GM12801 (cell line): ENCODE measurements at regions not wholly inside any gene's neighbourhood (a gene's known extent, or its start where the extent isn't known, plus 50 kb on each side); places are given as distances from the start of the nearest gene placed in this dataset.

Experiments used
- TF ChIP-seq, protein P1 (sequence below): IDR thresholded peaks from one replicate; pipeline ENCODE4 v1.5.1; 2011; ENCODE audit warnings: control low read depth; ENCODE audit not compliant: insufficient read length; ENCODE audit errors: extremely low read depth

DNA sequence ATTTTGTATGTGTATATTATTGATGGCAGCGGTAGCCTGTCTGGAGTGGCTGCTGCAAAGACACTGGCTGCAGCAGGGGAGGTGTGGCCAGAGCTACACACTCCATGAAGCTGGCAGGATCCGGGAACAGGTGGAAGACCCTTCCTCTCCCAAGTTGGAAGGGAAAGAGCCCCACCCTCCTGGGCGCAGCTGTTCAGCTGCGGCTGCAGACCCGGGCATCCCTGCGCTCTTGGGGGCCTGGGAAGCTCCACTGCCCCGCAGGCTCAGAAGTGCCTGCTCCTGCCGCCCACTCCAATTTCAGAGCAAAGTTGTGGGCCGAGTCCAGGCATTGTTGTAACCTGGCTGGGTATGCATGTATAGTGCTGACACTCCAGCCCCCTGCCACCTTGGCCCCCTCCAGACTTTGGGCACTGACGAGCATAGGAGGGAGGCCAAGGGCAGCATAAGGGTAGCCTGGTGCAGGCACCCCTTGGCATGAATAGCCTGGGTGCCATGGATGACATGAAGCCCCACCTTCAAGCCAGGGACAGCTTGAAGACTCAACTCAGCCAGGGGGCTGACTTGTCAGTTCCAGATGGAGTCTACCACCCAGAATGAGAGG is 90.7 kb upstream of the TMEM168 start:
- TF ChIP-seq, protein P1, sequence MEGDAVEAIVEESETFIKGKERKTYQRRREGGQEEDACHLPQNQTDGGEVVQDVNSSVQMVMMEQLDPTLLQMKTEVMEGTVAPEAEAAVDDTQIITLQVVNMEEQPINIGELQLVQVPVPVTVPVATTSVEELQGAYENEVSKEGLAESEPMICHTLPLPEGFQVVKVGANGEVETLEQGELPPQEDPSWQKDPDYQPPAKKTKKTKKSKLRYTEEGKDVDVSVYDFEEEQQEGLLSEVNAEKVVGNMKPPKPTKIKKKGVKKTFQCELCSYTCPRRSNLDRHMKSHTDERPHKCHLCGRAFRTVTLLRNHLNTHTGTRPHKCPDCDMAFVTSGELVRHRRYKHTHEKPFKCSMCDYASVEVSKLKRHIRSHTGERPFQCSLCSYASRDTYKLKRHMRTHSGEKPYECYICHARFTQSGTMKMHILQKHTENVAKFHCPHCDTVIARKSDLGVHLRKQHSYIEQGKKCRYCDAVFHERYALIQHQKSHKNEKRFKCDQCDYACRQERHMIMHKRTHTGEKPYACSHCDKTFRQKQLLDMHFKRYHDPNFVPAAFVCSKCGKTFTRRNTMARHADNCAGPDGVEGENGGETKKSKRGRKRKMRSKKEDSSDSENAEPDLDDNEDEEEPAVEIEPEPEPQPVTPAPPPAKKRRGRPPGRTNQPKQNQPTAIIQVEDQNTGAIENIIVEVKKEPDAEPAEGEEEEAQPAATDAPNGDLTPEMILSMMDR = no peak

DNA sequence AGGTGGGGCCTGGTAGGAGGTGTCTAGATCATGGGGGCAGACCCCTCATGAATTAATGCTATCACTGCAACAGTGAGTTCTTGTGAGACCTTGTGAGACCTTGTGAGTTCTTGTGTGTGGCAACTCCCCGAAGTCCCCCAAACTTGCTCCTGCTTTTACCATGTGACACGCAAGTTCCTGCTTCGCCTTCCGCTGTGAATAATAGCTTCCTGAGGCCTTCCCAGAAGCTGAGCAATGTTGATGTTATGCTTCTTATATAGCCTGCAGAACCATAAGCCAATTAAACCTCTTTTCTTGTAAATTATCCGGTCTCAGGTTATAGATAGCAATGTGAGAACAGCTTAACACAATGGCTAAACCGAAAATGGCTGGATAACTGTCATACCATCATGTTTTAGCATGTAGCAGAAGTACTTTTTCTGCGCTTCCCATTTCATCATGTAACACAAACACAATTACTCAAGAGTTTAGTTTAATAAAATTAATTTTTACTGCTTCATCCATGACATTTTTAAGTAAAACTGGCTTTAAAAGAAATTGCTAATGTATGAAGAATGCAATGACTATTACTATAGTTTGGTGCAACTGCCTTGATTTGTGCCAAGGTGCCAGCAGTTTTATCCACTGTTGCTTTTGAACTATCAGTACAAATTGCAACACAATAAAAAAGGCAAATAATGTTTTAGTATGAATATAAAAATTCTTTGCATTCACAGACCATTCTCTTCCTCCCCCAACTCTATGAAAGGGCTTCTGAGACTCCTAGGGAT is 87.7 kb upstream of the TMEM168 start:
- TF ChIP-seq, protein P1 = no peak

DNA sequence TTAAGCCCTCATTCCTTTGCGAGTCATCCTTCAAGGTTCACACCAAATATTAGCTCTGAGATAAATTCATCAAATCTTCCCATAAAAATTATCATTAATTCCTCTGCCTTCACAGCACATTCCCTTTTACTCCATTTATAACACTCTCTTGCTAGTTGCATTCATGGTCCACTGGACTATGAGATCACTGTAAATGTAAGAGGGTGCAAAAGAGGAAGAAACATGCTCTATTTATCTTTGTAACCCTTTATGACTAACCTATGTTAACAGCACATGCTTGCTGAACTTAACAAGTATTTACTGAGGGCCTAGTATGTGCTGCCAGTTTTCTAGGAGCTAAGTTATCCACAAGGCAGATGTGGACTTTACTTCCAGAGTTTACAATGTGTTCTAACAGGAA is 86.7 kb upstream of the TMEM168 start:
- TF ChIP-seq, protein P1 = no peak

DNA sequence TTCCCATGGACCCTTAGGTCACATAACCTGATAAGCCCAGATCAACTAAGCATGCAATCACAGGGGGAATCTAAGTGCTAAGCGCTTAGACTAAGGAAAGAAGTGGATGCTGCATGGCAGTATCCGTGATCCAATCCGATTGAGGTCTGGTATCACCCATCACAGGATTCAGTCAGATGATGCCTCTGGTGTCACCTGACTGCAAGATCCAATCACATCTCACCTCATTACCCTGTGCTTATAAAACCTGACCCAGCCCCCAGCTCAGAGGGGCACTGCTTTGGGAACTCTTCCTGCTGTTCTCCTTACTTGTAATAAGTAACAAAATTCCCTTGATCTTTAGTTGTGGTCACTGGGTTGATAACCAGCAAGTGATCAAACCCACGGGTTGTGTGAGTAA is 84.7 kb upstream of the TMEM168 start:
- TF ChIP-seq, protein P1 = no peak

DNA sequence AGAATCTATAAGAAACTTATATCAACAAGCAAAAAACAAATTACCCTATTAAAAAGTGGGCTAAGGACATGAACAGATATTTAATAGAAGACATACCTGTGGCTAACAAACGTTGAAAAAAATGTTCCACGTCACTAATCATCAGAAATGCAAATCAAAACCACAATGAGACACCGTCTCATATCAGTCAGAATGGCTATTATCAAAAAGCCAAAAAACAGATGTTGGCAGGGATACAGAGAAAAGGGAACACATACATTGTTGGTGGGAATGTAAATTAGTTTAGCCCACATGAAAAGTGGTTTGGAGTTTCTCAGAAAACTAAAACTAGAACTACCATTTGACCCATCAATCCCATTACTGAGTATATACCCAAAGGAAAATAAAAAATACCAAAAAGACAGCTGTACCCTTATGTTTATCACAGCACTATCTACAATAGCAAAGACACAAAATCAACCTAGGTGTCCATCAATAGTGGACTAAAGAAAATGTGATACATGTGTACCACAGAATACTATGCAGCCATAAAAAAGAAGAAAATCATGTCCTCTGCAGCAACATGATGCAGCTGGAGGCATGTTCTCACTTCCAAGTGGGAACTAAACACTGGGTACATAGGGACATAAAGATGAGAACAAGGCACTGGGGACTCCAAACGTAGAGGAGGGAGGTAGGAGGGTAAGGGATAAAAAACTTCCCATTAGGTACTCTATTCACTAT is 83.8 kb upstream of the TMEM168 start:
- TF ChIP-seq, protein P1 = no peak

DNA sequence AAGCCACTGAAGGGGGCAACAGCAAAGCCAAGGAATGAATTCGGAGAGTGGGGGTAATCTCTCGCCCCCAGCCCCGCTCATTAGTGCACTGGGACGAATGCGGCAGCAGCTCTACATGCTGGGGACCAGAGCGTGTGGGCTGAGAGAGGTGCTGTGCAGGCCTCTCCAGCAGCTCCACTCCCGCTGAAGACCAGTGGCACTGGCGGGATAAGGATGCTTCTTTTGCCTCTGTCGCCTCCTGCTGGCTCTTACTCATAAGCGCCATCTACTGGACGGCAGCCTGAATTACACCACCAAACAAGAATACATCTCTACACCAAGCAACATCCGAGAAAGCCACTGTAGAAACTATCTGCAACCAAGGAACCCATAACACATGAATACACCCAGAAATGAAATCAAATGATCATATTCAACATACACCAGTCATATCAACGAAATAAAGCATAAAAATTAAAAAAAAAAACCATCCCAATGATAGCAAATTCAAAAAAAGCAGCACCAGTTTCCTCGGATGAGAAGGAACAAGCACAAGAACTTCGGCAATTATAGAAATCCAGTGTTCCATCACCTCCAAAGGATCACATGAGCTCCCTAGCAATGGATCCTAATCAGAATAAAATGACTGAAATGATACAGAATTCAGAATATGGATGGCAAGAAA is 79.0 kb upstream of the TMEM168 start:
- TF ChIP-seq, protein P1 = peak; percentile 28

DNA sequence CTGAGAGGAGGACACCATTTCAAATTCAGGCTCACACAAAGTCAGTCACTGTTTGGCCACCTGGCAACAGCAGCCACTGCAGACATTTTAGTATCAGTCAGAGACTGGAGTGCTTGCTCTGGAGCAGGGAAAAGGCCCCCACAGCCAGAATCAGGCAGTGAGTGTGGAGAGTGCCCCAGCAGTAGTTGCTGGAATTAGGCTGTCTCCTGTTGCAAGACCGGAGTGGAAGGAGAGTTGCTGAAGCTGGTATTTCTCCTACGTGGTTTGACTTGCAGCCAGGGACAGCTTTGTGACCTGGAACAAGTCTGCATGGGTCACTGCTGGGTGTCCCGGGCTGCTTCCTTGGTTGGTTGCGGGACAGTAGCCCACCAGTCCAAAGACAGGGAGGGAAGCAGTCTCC is 78.4 kb upstream of the TMEM168 start:
- TF ChIP-seq, protein P1 = no peak
